T-helper 1 cell treated with Interleukin-12 subunit alpha and Interleukin-12 subunit beta and Interleukin-4 antibody, amounts not matched to agents 30 ng/mL and 1 ng/mL, for 36 hours (primary cell): ENCODE measurements at regions not wholly inside any gene's neighbourhood (a gene's known extent, or its start where the extent isn't known, plus 50 kb on each side); places are given as distances from the start of the nearest gene placed in this dataset.

ENCODE experiments used
- intact Hi-C: fragments of 100-400 bp; cut with micrococcal nuclease; formaldehyde crosslinking; loops from one replicate; pipeline ENCODE4 v1.15.1; 2024

DNA sequence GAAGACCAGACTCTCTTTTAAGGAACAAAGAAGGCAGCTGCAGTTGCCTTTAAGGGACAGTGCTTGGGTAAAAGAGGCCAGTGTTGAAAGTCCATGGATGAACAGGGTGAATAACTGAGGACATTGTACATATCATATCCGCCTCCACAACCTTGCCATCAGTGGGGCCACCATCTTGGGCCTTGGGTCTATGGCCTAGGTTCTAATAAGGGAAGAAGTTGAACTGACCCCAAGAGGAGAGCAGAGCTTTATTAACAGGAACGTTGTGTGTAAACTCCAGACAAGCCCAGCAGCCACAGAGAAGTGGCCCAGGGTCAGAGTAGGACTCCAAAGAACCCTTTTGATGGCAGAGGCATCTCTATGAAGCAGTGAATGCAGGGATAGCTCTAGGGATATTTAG is 332.8 kb downstream of the CYP26B1 start:
- intact Hi-C loops = no loop called here

DNA sequence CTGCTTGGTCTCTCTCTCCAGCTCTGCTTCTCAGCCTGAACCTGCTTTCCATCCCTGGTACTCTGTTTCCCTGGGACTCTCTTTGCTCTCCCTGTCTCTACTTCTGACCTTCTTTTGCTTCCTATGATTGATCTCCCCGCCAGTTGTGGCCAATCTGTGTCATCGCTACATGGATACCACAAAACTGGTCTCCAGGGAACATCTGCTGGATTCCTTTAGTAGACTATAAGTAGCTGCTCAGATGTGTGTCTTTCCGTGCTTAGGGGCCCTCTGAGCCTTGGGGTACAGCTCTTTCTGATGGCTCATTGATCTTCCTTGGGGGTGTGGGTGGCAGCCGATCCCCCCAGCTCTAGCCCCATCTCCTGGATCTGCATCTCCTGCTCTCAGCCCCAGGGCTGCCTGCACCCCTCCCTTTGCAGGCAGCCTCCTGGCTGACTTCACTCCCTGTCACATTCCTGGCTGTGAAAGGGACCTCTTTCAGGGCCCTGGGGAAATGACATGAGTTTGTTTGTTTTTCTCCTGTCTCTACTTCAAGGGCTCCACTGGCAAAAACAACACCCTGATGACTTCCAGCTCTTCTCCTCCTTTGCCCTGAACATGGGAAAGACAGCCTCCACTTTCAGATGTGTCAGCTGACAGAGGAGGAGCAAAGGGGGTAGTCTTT is 333.7 kb downstream of the CYP26B1 start:
- intact Hi-C loops = no loop called here

DNA sequence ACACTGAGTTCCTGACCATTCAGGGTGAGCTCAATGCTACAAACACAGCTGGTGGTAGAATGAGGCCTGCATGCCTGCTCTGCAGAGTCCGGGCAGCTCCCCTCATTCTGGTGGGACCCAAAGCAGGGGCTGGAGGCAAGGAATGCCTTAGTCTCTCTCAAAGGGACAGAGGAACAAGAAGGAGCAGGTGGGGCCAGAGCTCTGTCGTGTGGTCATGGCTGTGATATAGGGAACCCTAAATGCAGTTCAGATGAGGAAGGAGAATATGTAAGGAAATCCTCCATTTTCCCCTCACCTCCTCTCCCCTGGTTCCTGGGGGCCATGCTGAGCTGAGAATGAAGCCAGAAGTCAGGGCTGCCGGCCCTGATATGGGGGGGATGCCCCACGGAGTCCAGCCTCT is 334.3 kb downstream of the CYP26B1 start:
- intact Hi-C loops = no loop called here

DNA sequence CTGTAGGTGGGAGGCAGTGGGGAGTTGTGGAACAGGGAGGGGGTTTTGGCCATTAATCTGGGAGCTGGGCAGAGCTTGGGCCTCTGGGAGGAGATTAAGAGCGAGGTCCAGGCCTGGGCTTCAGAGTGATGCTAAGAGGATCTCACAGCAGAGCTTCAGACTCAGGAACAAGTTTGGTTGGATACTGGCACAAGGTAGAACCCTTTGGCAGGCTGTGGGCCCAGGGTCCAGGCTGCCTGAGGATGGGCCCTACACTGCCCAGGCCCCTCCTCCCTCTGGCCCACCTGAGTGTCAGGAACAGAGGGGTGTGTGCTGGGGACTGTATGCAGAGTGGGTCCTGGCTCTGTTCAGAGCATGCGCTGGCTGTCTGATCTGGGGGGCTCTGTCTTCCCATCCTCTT is 334.9 kb downstream of the CYP26B1 start:
- intact Hi-C loops = no loop called here

DNA sequence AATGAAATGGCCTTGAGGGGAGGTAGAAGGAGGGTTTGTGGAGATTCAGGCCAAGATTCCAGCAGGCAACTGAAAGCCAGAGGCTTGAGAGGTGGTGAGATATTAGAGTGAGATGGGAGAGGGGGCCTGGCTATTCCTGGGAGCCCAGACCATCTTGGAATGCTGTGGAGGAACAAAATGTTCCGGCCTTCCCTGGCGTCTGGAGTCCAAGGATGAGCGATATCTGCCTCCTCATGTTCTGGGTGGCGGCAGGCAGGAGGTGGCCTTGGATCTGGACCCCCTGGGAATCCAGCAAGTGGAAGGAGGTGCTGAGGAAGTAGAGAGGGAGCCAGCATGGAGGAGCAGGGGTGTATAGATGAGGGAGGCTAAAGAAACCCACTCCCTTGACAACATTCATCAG is 335.9 kb downstream of the CYP26B1 start:
- intact Hi-C loops = no loop called here

DNA sequence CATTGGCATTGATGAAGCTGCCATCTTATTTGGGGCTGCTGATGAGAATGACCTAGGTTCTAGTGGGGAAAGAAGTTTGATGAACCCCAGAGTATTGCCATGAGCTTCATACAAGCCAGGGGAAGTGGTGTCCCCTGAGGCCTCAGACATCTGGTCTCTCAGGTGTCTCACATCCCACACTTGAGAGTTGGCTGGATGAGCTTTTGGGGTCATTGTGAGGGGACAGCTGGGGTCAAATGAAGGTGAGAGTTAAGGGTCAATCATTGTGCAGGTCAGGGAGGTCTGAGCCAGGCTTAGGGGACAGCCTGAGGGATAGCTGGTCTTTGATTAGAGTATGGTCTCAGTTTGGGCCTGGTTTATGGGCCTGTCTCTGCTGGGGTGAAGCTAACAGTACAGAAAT is 336.5 kb downstream of the CYP26B1 start:
- intact Hi-C loops = no loop called here

DNA sequence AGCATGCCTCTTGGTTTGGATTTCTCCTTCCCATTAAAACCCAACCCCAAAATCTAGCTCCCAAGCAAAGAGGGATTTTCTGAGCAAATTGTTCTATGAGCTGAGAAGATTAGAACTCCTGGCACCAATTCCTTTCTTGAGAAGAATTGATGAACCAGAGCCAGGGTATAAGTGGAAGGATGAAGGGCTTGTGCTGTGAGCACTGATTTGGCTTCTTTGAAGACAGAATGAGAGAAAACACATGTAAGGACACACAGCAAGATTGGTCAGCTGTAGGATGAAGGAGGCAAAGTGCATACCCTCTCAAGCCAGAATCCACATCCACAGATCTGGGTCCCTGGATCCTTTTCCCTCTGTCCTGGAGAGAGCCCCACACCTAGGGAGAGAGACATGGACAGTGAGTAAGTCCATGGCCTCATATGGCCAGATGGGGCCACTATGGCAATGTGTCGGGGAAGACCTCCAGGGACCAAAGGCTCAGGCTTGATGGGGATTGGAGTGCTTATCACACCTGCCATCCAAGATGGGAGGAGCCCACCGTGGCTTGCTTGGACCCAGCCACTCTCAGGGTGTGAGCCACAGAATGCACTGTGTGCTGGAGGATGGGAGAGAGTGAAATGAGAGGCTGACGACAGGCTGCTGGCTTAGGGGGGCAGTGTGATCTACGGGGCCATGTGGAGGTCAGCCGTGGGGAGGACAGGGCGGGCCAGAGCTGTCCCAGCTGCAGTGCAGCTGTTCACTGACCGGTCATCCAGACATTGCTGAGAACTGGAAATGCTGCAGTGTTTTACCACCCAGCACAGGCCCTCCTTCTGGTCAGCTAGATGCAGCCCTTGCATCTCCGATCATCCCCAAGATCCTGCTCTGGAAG is 339.8 kb downstream of the CYP26B1 start:
- intact Hi-C loops = no loop called here

DNA sequence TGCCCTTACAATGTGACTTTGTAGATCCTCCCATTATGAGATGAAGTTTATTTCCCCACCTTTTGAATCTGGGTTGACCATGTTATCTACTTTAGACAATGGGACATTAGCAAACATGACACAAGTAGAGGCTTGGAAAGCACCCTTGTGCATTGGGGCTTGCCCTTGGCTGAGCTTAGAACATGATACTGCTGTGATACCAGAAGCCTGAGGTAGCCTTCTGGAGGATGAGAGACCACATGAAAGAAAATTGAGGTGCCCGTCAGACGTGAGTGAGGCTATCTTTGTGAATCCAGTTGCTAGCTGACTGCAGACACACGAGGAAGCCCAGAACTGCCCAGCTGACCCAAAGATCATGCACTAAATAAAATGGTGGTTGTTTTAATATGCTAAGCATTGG is 341.2 kb downstream of the CYP26B1 start:
- intact Hi-C loops = no loop called here

DNA sequence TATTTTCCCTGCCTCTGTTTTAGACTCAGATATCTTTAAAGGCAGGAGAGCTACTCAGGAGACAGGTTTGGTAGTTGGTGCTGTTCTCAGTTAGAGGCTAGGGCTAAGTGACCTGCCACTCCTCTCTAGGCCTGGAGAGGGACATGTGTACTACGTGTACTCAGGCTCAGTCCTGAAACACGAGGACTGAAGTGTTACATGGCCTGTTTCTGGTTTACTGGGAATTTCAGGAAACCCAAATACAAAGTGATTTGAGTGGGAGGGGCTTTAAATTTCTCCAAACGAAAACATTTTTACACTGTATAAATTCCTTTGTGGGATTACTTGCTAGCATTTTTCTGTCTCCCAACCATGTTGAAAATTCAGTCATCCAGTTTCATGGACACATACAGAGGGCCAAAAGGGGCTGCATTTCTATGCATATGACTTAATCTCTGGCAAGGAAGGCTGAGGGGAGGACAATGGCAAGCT is 343.3 kb downstream of the CYP26B1 start:
- intact Hi-C loops = no loop called here

DNA sequence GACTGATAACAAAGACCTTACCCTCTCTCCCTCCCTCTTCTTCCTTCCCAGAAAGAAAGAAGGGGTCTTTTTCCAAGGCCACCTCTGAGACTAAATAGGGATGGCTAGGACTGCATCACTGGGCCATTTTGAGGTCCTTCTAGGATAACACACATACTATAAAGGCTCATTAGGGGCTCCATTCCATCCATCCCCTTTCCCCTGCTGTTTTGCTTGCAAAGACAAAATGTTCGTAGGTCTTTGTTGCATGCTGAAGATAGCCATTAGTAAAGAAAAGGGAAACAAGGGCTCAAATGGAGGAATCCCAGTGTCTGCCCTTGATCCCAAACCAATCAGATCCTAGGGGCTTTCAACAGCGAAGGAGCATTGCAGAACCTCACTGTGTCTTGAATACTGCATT is 344.3 kb downstream of the CYP26B1 start:
- intact Hi-C loops = no loop called here

DNA sequence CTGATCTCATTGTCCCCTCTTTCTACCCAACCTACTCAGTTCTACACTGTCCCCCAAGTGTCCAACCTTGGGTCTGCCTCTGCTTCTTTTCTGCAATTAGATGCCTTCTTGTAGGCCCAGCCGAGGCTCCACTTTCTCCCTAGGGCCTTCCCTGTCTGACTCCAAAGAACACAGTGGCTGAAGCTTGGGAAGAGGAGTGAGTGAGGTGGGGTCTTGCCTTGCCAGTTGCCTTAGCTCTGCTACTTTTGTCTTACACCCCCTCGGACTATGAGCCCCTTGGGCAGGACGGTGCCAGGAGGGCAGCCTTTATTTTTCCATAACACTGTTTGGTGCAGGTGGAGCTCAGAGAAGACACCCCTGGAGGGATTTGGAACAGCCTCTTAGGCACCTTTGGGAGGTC is 345.1 kb downstream of the CYP26B1 start:
- intact Hi-C loops = no loop called here

DNA sequence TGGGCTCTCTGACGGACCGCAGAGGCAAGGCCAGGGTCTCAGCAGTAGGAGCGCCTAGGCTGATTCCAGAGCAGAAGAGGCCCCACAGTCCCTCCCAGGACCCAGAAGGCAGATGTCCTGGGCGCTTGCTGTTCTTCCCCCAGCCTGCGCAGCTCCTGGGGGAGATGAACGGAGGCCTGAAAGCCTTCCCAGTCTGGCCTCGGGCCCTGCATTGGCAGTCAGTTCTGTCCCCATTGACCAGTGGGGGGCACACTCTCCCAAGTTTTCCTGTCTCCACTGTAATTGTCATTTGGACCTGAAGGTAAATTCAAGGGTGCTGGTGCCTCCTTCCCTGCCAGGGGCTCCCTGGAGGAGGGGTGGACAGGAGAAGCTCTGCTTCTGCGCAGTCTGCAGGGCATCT is 345.7 kb downstream of the CYP26B1 start:
- intact Hi-C loops = no loop called here

DNA sequence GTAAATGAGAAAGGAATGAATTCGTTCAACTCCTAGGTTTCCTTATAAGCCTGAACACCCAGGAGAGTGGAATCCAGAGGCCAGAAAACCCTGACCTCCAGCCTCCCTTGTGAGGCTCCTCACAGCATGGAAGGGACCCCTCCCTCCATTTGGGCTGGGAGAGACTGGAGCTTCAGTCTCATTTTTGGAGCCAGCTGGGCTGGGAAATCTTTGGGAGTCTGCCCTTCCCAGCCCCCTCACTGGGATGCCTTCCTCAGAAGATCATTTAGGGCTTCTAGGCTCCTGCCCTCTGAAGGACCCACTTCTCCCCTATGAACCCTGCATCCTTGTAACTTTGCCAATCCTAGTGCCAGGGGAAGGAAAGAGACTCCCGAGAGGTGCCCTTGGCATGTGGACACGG is 346.1 kb downstream of the CYP26B1 start:
- intact Hi-C loops = no loop called here

DNA sequence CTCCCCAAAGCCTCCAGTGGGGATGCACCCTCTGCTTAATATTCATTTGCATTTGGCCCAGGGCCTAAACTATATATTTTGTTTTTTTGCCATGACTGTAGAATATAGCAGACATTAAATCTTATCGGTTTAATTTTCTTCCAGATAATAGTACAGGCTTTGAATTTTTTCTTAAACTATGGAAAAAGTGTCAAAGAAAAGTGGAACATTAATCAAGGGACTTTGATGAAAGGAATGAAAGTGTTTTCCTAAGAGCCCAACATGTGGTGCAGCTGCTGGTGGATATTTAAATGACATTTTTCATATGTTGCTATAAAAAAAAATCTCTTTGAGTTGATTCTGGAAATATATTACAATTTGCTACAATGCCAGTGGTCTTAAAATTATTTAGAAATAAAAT is 346.8 kb downstream of the CYP26B1 start:
- intact Hi-C loops = no loop called here

DNA sequence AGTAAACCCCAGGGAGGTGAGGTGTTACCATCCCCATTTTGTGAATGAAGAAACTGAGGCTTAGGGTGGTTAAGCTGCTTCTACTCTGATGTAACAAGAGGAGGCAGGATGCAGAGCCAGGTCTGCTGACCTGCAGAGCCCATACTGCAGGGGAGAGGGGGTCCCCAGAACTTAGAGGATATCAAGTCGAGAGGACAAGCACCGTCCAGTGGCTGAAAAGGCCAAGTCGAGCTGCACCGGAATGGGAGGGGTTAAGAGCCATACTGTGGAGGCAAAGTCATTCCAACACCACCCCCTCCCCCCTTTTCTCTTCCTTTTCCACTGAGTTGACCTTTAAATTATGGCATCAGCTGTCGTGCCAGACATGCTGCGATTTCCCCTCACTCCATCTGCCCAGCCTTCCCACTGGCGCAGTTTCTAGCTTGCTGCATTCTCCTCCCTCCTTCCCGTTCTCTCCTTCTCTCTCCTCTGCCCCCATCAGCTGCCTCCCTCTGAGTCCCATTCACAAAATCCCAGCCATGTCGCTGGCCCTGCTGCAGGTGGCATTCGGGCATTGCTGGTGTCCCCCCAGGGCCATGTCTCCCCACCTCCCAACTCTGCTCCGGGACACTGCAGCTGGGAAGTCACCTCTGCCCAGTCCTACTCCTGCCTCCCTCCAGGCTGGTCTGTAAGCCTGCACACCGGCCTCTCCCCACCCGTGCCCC is 346.9 kb downstream of the DYSF start:
- intact Hi-C loops = no loop called here

DNA sequence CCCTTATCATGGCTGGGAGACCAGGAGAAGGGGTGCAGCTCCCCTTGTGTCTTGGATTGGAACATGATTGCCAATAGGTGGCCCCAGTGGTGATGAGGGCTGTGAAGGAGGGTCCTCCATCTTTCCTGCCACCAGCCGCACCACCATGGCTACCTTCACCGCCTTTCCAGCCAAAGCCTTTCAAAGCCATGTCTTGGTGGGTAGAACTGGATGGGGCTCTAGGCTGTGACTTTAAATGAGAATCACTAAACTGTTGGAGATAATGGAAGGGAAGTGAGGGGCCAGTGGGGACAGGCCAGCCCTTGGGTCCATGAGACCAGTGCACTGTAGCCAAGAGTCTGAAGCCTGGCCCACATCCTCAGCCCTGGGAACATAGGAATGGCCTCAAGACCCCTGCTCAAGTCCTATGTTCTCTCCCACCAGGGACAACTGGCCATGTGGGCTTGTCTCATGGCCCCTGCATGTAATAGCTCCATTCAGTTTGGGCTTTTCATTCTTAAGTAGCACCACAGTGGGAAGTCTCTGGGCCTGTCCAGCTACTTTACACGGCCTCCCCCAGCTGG is 345.7 kb downstream of the DYSF start:
- intact Hi-C loops = loop anchor here (2.0 kb wide), 2 partner anchors 188 to 250 kb away; no protein-coding TSS in a partner anchor

DNA sequence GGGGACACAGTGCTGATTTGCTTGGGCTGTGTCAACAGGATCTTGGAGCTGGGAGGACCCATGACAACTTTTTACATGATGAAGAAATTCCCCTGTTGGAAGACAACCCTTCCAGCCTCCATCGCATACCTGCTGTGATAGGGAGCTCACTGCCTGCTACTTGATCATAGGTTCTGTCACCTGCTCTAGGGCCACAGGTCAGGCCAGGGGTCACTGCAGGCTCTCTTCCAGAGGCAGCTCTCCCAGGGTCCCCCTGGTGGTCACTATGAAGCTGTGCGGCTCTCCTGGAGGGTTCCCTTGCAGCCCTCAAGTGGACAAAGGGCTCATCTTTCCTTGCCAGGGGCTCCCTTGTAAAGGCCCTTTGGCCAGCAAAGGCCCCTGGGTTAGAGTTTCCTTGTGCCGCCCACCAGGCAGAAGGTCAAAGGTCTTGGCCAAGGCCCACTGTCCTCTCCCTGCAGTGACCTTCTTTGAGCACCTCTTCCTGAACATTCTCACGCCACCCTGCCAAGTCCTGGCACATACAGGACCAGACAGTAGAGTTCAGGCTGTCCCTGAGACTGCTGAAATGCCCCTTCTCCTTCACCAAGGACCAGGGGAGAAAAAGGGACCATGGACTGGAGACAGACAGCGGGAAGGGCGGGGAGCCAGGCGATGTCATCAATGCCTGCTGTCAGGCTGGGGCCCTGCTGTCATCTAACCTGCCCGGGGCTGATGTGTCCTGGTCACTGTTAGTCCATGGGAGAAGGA is 345.1 kb downstream of the DYSF start:
- intact Hi-C loops = loop anchor here (2.0 kb wide), 2 partner anchors 188 to 250 kb away; no protein-coding TSS in a partner anchor

DNA sequence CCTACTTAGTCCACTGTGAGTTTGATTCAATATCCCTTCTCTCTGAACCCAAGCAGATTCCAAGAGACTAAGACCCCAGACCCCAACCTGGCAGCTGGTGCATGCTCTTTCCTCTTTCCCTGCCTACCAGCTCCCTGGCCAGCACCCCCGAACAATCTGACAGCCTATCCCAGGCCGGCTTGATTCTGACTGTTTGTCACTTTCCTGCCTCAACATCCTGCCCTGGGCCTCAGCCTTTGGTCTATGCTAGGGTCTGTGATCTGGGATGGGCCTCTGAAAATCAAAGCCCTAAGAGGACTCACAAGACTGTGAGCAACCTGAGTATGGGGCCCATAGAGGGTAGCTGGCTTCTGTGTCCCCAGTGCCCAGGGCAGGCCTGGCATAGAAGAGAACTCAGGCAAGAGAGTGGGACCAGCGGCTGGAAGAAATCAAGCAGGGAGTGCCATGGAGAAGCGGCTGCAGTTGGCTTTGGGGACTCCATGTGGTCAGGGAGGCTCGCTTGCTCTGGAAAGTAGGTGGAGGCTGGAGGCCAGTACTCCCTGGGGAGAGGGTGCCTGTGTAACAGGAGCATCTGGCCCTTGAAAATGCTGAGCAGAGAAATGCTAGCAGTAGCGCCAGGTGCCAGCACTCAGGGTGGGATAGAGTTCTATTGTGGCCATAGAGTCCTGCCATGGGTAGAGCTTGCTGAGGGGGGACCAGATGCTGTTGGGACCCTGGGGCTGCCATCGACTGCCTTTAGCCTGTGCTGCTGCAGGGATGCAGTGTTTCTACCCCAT is 343.9 kb downstream of the DYSF start:
- intact Hi-C loops = no loop called here

DNA sequence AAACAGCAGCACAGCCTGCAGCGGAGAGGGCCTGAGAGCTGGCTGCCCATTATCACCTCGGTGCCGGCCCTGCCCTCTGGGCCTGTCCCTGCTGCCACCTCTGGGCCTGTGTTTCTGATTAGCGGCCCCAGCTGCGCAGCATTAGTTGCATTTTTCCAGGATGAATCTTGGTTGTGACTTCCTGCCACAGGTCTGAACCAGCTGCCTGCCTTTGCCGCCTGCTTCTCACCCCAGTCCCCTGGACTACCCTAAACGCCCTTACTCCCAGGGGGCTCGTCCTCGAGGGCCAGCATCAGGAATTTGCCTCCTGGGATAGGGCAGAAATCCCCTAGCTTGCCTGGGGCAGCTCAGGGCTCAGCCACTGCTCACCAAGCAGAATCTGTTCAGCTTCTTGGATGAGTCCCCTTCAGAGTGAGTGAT is 342.8 kb downstream of the DYSF start:
- intact Hi-C loops = no loop called here

DNA sequence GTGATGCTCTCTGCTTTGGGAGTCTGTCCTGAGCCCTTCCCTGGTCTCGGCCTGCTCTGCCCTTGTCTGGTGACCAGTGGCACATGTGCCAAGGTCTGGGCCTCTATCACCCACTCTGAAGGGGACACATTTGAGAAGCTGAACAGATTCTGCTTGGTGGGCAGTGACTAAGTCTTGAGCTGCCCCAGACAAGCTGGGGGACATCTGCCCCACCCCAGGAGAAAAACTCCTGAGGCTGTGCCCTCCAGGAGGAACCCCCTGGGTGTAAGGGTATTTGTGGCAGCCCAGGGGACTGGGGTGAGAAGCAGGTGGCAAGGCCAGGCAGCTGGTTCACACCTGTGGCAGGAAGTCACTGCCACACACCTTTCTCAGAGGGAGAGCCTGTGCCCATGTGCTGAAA is 342.1 kb downstream of the DYSF start:
- intact Hi-C loops = no loop called here
